ENCODE measurements at regions not wholly inside any gene's neighbourhood (a gene's known extent, or its start where the extent isn't known, plus 50 kb on each side); places are given as distances from the start of the nearest gene placed in this dataset.

GRCh38 chr10:121292321-121292720, 305.9 kb downstream of the FGFR2 start:
- no peak for TF ChIP-seq CTCF (IDR thresholded peaks at IDR 0.05)
- TF ChIP-seq POLR2A (IDR thresholded peaks at IDR 0.05): no peak
